ENCODE measurements at regions not wholly inside any gene's neighbourhood (a gene's known extent, or its start where the extent isn't known, plus 50 kb on each side); places are given as distances from the start of the nearest gene placed in this dataset.

DNA sequence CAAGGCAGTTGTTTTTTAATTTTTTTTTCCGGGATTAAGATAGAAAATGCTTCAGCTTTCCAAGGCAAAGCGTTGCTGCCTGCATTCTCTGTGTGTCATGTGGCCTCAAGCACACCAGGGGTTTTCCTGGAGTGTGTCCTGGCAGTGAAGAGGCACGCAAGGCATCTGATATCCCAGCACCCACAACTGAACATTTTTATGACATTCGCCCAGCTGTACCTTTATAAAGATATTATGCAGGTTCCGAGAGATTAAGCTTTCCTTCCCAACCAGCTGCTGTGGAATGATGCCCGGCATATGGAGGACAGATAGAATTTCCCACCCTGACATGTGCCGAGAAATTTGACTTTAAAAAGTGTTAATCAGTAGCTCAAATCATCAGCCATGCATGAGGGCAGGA lies 205.6 kb downstream of the GADD45G start:
- DNase-seq (ENCODE audit: low read depth), result no peak

DNA sequence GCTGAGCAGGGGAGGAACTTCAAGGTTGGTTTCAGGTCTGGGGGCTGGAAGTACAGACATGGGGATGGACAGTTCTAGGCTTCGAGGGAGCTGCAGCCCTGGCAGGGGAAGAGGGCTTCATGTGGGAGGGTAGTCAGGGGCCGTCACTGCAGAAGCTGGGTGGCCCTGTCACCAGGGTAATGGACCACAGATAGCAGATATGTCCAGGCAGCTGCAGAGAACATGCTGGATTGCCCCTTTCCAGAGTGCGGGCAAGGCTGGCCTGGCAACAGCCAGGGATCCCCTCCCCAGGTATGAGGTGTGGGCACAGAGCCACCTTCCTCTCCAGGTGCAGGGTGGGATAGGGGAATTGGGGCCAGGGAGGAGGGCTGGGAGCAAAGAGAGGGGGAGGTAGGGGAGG lies 206.5 kb downstream of the GADD45G start:
- no peak for DNase-seq (ENCODE audit: low read depth)

DNA sequence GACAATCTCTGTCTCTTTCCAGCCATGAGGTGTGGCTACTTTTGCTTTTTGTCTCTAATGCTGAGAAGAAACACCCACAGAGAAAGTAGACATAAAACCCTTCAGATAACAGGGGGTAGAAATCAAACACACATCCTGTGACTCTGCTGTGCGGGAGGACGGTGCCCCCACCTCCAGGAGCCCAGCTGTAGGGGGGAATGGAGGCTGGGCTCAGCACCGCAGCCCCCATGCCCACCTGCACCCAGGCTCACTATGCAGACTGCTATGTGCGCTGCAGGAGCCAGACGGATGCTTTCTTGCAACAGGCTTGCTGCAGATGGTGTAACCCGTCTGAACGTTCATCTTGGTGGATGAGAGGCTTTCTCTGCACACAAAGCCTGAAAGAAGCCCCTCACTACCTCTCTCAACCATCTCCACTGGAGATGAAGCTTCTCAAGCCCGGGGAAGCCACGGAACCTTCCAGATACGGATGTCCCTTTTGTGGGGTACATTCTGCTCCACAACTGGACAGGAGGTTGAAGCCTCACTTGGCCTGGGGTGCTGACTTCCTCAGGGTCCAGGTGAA lies 207.2 kb downstream of the GADD45G start:
- no peak for DNase-seq (ENCODE audit: low read depth)

DNA sequence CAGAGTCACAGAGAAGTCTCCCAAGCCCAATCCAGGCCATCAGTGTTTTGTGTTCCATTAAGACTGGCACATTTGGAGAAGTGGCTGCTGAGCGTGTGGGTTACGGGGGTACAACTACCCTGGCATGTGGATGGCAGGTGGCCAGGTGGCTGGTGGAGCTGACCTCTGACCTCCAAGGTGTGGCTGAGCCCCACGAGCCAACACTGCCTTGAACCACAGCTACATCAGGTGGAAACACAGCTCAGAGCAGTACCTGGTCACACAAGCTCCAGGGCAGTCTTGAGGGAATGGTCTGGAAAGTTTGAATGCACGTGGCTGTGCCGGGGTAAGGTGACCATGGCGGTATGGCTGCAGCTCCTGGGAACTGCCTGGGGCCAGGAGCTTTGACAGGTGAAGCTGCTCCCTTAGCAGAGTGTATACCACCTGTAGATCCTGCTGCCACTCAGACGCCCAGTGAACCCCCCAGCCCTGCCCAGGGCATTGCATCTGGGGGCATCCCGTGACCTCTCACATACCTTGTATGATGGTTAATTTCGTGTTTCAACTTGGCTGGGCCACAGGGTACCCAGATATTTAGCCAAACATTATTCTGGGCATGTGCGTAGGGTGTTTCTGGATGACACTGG lies 207.9 kb downstream of the GADD45G start:
- no peak for DNase-seq (ENCODE audit: low read depth)

DNA sequence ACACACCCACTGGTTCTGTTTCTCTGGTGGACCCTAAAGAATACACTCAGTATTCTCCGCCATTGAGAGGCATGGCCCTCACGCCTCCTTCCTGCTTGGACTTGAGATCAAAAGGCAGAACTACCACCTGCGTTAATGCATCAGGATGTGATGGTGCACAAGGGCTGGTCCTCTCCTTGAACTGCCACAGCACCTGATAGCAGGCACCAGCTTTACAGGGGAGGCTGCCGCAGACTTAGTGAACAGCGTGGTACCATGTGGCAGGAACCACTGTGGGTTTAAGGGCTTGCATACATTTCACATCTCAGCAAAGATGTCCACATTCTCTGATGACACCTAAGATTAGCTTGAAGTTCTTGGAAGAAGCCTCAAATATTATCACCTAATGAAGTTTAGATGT lies 208.7 kb downstream of the GADD45G start:
- DNase-seq (ENCODE audit: low read depth), result no peak

DNA sequence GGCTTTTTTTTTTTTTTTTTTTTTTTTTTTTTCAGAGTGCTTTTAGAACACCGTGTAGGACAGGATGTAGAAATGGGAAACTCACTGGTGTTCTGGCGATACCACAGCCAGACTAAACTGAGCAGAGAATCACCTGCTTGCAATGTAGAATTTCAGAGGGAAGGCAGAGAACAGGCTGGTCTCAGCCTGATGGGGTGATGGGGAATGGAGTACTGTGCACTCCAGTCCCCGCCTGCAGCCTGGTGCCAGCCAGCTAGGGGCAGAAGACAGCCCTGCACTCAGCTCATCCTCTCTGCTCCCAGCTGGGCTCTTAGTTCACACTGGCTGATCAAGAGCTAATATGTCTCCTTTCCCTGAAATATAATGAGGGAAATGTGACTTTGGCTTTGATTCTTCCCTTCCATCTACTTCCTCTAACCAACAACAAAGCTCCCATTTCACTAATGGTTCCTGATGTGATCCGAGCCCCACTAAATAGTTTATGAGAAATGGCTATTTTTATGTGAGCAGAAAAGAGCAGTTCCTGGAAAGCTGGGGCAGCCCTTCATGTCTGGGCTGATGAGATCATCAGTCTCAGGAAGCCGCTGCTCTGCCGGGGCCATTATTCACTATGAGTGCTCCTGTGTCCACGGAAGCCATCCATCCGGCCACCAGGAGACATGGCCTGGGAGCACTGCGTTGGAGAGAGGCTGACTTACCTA lies 209.7 kb downstream of the GADD45G start:
- DNase-seq (ENCODE audit: low read depth), result no peak

DNA sequence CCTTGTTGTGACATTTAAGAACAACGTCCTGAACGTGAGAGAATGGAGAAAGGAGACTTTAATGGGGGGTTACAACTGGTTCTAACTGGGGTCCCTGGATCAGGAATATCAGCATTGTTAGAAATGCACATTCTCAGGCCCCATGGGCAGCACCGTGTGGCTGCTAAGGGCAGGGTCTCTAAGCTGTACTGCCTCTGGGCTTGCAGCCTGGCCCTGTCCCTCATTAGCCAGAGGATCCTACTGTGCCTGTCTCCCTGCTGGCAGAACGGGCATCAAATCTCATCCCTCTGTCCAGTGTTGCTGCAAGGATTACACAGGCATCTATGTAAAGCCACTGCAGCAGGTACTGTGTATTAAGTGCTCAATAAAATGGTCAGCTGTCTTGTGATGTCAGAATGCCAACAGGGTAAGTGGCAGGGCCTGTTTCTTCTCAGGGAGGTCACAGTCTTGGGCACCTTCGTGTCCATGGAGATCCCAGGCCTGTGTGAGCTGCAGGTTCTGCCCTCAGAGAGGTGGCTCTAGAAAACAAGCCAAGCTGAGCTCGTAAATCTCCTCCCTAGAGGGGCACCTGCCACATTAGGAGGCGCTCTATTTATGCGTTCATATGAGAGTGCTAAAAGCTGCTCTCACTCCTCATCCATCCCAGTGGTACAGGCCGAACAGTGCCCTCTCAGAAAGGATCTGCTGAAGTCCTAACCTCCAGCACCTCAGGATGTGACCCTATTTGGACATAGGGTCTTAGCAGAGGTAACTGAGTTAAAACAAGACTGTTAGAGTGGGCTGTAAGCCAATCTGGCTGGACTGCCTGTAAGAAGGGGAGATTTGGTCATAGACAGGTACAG lies 210.5 kb downstream of the GADD45G start:
- DNase-seq (ENCODE audit: low read depth), result no peak

DNA sequence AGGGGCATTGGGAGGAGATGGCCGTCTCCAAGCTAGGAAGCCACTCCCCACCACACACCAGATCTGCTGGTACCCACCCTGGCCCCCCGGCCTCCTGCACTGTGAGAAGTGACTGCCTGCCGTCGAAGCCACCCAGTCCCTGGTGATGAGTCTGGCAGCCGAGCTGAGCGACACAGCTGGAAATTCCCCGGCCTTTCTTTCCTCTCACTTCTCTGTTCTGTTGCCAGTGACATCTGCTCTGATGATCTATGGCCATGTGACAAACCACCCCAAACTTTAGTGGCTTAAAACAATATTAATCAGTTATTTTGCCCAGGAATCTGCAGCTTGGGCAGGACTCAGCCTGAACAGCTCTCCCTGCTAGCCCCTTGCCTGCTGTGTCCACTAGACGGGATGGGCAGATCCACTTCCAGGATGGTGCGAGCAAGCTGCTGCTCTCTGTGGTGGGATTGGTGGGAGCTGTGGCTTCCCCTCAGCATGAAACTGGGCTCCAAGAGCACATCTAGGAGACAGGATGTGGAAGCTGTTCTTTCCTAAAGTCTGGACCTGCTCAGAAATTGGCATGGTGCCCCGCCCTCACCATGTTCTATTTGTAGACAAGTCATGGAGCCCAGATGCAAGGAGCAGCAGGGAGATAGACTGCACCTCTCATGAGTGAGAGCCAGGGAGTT lies 211.2 kb downstream of the GADD45G start:
- DNase-seq (ENCODE audit: low read depth), result no peak

DNA sequence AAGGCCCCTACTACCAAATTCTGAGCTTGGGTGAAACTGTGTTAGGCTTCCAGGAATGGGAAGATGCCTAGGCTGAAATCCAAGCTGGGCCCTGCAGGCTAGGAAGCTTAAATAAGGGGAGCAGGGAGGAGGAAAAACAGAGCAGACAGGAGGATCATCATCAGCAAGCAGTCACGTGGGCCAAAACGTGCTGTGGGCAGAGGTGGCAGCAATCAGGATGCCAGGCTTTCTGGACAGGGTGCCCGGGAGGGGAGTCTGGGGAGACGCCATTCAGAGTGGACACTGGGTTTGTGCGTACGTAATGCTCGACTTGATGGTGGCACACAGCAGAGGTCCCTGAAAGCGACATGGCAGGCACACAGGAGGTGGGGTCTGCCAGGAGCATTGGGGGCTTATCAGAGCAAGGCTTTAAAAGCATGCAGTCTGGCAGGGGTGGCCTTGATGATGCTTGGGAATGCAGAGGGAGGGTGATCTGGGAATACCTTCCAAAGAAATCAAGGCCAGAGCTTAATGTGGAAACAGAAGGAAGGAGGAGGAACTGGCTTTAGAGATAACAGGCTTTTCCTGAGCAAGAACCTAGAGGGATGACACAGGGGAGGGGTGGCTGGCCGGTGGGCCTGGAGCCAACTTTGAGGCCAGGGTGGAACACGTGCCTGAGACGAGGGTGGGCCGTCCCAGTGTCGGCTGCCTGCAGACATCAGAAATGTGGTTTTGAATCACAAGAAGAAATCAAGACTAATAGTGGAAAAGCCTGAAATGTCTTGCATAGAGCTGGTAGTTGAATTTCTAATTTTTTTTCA lies 212.5 kb downstream of the GADD45G start:
- no peak for DNase-seq (ENCODE audit: low read depth)

DNA sequence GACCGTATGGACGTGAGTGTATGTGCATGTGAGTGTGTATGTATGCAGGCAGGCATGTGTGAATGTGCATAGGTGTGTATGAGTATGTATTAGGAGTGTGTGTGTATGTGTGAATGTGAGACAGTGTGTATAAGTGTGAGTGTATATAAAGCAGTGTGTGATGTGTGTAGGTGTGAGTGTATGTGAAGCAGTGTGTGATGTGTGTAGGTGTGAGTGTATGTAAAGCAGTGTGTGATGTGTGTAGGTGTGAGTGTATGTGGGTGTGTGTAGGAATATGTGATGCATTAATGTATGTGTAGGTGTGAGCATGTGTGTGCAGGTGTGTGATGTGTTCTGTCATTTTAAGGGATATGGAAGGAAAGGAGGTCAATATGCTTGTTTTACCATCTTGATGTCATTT lies 215.5 kb downstream of the GADD45G start:
- no peak for DNase-seq (ENCODE audit: low read depth)

DNA sequence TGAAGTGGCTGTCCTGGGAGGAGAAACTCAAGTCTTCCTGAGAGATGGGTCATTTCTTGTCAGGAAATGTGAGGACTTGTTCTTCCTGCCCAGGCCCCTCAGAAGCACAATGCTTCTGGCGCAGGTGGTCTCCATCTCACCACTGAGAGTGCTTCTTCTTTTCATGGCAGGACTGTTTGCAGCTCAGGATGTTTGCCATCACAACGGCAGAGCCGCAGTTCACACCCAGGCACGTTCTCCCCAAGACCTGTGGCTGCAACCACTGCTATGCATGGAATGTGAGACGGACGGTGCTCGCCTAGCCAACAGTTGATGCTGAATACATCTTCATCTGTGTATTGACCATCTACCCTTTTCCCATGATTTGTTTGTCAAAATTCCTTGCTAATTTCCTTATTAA lies 216.3 kb downstream of the GADD45G start:
- no peak for DNase-seq (ENCODE audit: low read depth)

DNA sequence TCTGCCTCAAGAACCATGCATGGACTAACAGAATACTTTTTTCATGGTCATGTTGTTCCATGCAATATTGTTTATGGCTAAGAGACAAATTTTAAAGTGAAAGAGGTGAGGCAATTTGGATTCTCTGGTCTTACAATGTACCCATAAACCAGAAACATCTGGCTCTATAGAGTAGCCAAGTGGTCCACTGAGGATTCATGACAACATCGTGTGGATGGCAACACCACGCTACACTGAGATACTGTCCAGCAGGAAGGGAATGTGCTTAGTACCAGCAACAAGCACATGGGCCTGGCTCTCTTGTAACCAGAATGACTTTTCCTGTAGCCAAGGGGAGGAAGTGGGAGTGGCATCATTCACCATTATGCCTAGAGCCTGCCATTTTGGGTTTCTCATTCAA lies 218.2 kb downstream of the GADD45G start:
- no peak for DNase-seq (ENCODE audit: low read depth)

DNA sequence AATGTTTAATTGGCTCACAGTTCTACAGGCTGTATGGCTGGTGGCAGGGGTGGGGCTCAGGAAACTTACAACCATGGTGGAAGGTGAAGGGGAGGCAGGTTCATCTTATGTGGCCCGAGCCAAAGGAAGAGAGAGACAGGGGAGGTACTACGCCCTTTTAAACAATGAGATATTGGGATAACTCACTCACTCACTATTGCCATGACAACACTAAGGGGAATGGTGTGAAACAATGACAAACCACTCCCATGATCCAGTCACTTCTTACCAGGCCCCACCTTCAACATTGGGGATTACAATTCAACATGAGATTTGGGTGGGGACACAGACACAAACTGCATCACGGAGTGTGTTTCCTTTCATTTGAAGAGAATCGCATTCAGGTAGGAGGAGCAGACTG lies 220.9 kb downstream of the GADD45G start:
- DNase-seq (ENCODE audit: low read depth), result no peak

DNA sequence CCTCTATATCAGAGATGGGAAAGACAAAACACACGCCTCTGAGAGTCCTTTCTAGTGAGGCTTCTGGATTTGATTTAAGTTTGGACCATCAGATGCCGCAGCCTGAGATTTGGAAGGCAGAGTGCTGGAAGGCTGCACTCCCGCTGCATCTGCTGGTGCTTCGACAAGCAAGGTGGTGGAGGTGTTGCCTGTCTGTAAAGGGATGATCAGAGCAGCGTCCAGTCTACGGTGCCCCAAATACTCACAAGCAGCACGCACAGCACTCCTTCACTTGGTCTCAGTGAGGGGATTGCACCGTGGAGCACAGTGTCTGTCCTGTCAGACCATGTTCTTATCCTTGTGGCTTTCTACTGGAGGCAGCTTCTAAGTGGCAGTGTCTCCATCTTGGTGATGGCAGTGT lies 221.4 kb downstream of the GADD45G start:
- DNase-seq (ENCODE audit: low read depth), result no peak

DNA sequence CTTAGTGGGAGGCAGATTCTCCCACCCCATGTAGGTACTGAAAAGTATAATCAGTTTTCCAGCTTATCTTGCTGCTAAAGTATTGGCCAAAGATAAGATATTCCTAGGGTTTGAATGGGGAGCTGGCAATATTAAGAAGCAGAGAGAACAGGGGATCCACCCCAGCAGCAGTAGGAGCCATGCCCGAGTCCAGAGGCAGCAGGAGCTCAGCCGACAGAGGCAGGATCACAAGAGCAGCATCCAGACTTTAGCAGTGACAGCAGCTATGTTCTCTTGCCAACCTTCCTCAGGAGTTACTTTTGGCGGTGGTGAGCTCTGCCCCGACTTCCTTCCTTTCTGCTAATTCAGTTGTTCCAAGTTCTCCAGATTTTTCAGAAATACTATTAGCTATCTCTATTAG lies 224.5 kb downstream of the GADD45G start:
- no peak for DNase-seq (ENCODE audit: low read depth)

DNA sequence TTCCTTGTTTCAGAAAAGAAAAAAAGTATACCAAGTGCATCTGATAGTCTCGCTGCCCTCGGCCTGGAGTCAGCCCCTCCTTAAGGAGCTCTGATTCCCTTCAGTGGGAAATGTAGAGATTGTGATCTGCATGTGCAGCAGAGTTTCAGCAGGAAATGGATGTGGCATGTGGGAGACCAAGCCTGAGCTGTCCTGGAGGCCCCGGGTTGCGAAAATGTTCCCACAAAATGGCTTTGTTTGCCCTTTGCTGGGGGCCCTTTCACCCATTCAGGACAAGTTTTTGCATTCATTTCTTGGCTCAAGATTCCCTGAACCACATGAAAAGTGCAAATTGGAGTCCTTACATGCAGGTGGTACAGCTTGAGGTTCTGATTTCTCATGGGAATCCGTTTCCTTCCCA lies 230.9 kb downstream of the GADD45G start:
- no peak for DNase-seq (ENCODE audit: low read depth)

DNA sequence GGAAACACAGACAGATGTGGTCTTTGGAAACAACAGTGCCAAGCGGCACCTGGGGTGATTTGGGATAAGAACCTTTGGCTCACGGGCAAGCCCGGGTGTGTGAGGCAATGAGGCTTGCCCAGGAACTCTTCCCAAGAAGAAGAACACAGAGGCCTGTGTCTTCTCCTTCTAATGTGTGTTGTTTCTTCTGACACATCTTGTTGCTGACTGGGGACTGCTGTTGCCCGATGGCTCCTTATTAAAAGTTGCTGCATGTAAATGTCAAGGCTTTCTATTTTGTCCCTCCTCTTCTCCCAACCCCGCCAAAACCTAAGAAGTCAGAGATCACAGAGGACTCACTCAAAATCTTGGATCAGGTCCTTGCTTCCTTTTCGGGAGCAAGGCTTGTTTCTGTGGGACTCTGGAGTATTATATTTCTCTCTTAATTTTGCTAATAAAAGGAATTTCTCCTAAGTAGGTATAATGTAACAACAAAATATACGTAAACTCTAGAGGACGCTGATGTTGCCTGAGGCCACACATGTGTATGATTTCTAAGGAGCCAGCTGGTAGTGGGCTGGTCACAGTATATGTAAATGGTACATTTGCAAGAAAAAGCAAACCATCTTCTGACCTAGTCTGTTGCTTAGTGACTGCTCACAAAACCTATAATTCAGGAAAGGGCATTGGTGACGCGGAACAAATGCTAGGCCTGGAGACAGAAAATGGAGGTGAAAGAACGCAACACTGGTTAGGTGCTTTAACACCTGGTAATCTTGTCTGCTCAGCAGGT lies 232.5 kb downstream of the GADD45G start:
- no peak for DNase-seq (ENCODE audit: low read depth)

DNA sequence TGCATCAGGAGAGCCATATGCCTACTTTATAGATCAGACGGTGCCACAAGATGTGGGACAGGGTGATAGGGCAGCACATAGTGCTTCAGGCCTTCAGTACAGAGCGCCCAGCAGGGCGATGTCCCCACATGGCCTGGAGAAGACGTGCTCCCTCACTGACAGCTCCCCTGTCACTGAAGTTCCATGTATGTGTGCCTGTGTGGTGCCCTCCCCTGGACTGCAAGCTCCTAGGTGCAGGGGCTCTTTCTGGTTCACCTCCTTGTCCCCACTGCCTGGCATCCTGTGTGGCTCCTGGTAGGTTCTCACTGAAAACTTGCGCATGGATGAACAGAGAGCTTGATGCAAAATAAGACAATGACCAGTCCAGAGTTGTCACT lies 233.1 kb downstream of the GADD45G start:
- no peak for DNase-seq (ENCODE audit: low read depth)

DNA sequence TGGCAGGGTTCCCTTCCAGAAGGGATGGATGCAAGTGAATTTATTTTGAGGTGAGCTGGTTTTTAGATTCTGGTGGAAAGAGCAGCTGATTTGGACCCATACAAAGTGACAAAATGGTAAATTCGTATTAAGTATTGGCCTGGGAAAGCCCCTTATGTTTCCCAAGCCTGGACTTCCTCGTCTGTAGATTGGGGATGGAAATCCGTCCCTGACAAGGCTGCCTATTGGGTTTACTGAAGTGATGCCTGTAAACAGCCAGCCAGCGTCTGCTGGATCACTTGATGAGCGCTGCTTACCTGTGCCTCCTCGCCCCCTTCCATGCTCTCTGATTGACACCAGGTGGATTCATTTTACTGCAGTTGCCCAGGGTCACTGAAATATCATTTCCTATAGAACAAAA lies 233.8 kb downstream of the GADD45G start:
- no peak for DNase-seq (ENCODE audit: low read depth)

DNA sequence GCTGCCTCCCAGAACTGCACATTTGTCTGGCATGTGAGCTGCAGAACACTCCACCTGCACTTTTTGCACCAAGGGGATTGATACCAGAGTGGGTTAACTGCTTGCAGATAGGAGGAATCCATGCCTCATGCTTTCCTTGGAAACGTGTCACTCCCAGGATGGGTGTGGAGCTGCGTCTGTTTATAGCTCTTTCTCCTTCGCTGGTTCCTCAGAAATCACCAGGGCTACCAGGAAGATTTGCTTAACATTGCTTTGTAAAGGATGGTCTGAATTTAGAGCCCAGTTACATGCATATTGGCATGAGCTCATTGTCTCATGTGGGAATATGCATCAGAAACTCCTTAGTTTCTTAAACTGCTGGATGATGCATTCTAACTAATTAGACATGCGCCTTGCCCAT lies 234.6 kb downstream of the GADD45G start:
- DNase-seq (ENCODE audit: low read depth), result no peak

DNA sequence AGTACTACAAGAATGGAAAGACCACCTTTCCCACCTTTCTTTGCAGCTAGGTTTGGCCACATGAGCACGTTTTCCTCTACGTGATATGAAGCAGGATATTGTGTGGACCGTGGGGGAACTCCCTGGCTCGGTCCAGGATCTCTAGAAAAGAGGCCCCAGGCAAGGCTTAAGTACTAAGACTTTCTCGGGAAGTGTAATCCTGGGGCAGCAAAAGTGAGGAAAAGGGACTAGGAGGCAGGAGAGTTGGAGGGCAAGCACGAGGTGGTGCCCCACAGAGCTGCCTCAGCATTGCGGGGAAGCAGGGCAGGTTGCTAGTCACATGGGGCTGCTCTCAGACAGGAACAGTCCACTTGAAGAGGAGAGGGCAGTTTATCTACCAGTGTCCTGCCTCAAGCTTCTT lies 235.1 kb downstream of the GADD45G start:
- no peak for DNase-seq (ENCODE audit: low read depth)
